ENCODE measurements at regions not wholly inside any gene's neighbourhood (a gene's known extent, or its start where the extent isn't known, plus 50 kb on each side); places are given as distances from the start of the nearest gene placed in this dataset.
"Not testable (repeated sequence)": the region's sequence is repeated elsewhere in the genome, so short reads cannot be mapped to it uniquely, and the experiment has no call there.

GRCh38 chr2:76188334-76189008, 477.8 kb upstream of the GCFC2 start:
- TF ChIP-seq CTCF (IDR thresholded peaks at IDR 0.05), result no peak
- TF ChIP-seq ZFX (IDR thresholded peaks at IDR 0.05; ENCODE audit: borderline replicate concordance), result no peak

GRCh38 chr2:76187415-76187814, 476.7 kb upstream of the GCFC2 start:
- TF ChIP-seq CTCF (IDR thresholded peaks at IDR 0.05) (no peak), ZFX (IDR thresholded peaks at IDR 0.05; ENCODE audit: borderline replicate concordance) (no peak)
- H3K27ac ChIP-seq, result no peak overlapping the region

More at GRCh38 chr2:76188334-76189008, 477.8 kb upstream of the GCFC2 start:
- no peak overlapping the region for H3K27ac ChIP-seq

- no peak overlapping the region for H3K27ac ChIP-seq
- TF ChIP-seq CTCF (IDR thresholded peaks at IDR 0.05) (no peak), ZFX (IDR thresholded peaks at IDR 0.05; ENCODE audit: borderline replicate concordance) (no peak)
These were observed 470.0 kb upstream of the GCFC2 start for GRCh38 chr2:76180676-76181075.

- TF ChIP-seq CTCF (IDR thresholded peaks at IDR 0.05), result no peak
- TF ChIP-seq ZFX (IDR thresholded peaks at IDR 0.05; ENCODE audit: borderline replicate concordance), result no peak
- no peak overlapping the region for H3K27ac ChIP-seq
These were observed 467.9 kb upstream of the GCFC2 start for GRCh38 chr2:76178610-76179009.

GRCh38 chr2:76175295-76175694, 464.6 kb upstream of the GCFC2 start:
- no peak overlapping the region for H3K27ac ChIP-seq
- no peak for TF ChIP-seq ZFX (IDR thresholded peaks at IDR 0.05; ENCODE audit: borderline replicate concordance)
- TF ChIP-seq CTCF (IDR thresholded peaks at IDR 0.05), result no peak

GRCh38 chr2:76174505-76174904, 463.8 kb upstream of the GCFC2 start:
- TF ChIP-seq ZFX (IDR thresholded peaks at IDR 0.05; ENCODE audit: borderline replicate concordance) (no peak), CTCF (IDR thresholded peaks at IDR 0.05) (no peak)
- H3K27ac ChIP-seq, result no peak overlapping the region

- H3K27ac ChIP-seq, result not testable (repeated sequence)
These were observed 462.5 kb upstream of the GCFC2 start for GRCh38 chr2:76173206-76173605.

GRCh38 chr2:76172154-76172595, 461.5 kb upstream of the GCFC2 start:
- H3K27ac ChIP-seq, result not testable (repeated sequence)
